GM12892 (cell line): ENCODE measurements at regions not wholly inside any gene's neighbourhood (a gene's known extent, or its start where the extent isn't known, plus 50 kb on each side); places are given as distances from the start of the nearest gene placed in this dataset.

Source experiments
- DNase-seq: peaks from one replicate; pipeline ENCODE4 v3.0.0; 2011; ENCODE audit not compliant: insufficient read length
- FAIRE-seq: peaks from 2 replicates; lab custom pipeline; 2011; peaks lifted over from hg19 to GRCh38; lab: Jason Lieb, UNC
- POLR2A ChIP-seq: IDR thresholded peaks from 2 replicates; pipeline ENCODE4 v1.6.1; 2011; ENCODE audit warnings: low read depth, low read length, control low read depth
- POLR2AphosphoS5 ChIP-seq: IDR thresholded peaks from 2 replicates; pipeline ENCODE4 v1.6.1; 2011; ENCODE audit warnings: low read depth, low read length, control low read depth
- TAF1 ChIP-seq: IDR thresholded peaks from 2 replicates; pipeline ENCODE4 v1.6.1; 2011; ENCODE audit warnings: low read depth, mild to moderate bottlenecking, control low read depth, low read length, borderline replicate concordance

GRCh38 chr6:125554456-125554855 is 195.0 kb upstream of the HEY2 start:
- no peak for TF ChIP-seq POLR2A
- TF ChIP-seq TAF1, result no peak
- TF ChIP-seq POLR2AphosphoS5, result no peak
- FAIRE-seq (no peak), DNase-seq (no peak)

- no peak for TF ChIP-seq POLR2AphosphoS5
- no peak for TF ChIP-seq POLR2A
- no peak for TF ChIP-seq TAF1
- FAIRE-seq, result no peak
- no peak for DNase-seq
These were observed 191.1 kb upstream of the HEY2 start for GRCh38 chr6:125558241-125558843.

GRCh38 chr6:125558907-125559306 is 190.5 kb upstream of the HEY2 start:
- no peak for TF ChIP-seq POLR2A
- no peak for TF ChIP-seq TAF1
- no peak for FAIRE-seq
- DNase-seq, result no peak

GRCh38 chr6:125562156-125562555 is 187.3 kb upstream of the HEY2 start:
- FAIRE-seq (no peak), DNase-seq (no peak)
- no peak for TF ChIP-seq POLR2AphosphoS5
- no peak for TF ChIP-seq POLR2A
- no peak for TF ChIP-seq TAF1

GRCh38 chr6:125564941-125565340 is 184.5 kb upstream of the HEY2 start:
- no peak for FAIRE-seq
- no peak for DNase-seq
- TF ChIP-seq TAF1 (no peak), POLR2A (no peak), POLR2AphosphoS5 (no peak)

- FAIRE-seq (no peak), DNase-seq (no peak)
- TF ChIP-seq POLR2A, result no peak
- TF ChIP-seq TAF1, result no peak
- no peak for TF ChIP-seq POLR2AphosphoS5
These were observed 182.0 kb upstream of the HEY2 start for GRCh38 chr6:125567407-125567806.

GRCh38 chr6:125568609-125569008 is 180.8 kb upstream of the HEY2 start:
- FAIRE-seq (no peak), DNase-seq (no peak)
- TF ChIP-seq TAF1 (no peak), POLR2AphosphoS5 (no peak), POLR2A (no peak)

- FAIRE-seq (no peak), DNase-seq (no peak)
- TF ChIP-seq POLR2AphosphoS5, result no peak
These were observed 178.9 kb upstream of the HEY2 start for GRCh38 chr6:125570526-125570925.

GRCh38 chr6:125571207-125571755 is 178.2 kb upstream of the HEY2 start:
- no peak for DNase-seq

GRCh38 chr6:125574604-125575003 is 174.8 kb upstream of the HEY2 start:
- no peak for TF ChIP-seq POLR2AphosphoS5
- no peak for TF ChIP-seq TAF1
- TF ChIP-seq POLR2A, result no peak
- no peak for FAIRE-seq
- DNase-seq, result no peak

More at GRCh38 chr6:125571207-125571755, 178.2 kb upstream of the HEY2 start:
- FAIRE-seq, result no peak
- TF ChIP-seq TAF1, result no peak
- TF ChIP-seq POLR2AphosphoS5, result no peak
- TF ChIP-seq POLR2A, result no peak

- DNase-seq, result no peak
- FAIRE-seq, result no peak
- no peak for TF ChIP-seq POLR2A
- TF ChIP-seq POLR2AphosphoS5, result no peak
These were observed 172.2 kb upstream of the HEY2 start for GRCh38 chr6:125577124-125577662.

- TF ChIP-seq POLR2A (no peak), TAF1 (no peak), POLR2AphosphoS5 (no peak)
- no peak for DNase-seq
- no peak for FAIRE-seq
These were observed 164.9 kb upstream of the HEY2 start for GRCh38 chr6:125584468-125584939.

- DNase-seq (no peak), FAIRE-seq (no peak)
- TF ChIP-seq POLR2AphosphoS5 (no peak), TAF1 (no peak), POLR2A (no peak)
These were observed 164.0 kb upstream of the HEY2 start for GRCh38 chr6:125585470-125585869.
